AG09319 (cell line): ENCODE measurements at regions not wholly inside any gene's neighbourhood (a gene's known extent, or its start where the extent isn't known, plus 50 kb on each side); places are given as distances from the start of the nearest gene placed in this dataset.

Source experiments
- DNase-seq: peaks from one replicate; pipeline ENCODE4 v3.0.0-alpha.2; 2010; ENCODE audit warnings: low read depth; ENCODE audit errors: extremely low read depth
- TF ChIP-seq, protein P1 (sequence below): IDR thresholded peaks from 2 replicates; pipeline ENCODE4 v1.5.1; 2011; ENCODE audit warnings: low read depth, mild to moderate bottlenecking, inconsistent platforms, low read length, moderate library complexity

DNA sequence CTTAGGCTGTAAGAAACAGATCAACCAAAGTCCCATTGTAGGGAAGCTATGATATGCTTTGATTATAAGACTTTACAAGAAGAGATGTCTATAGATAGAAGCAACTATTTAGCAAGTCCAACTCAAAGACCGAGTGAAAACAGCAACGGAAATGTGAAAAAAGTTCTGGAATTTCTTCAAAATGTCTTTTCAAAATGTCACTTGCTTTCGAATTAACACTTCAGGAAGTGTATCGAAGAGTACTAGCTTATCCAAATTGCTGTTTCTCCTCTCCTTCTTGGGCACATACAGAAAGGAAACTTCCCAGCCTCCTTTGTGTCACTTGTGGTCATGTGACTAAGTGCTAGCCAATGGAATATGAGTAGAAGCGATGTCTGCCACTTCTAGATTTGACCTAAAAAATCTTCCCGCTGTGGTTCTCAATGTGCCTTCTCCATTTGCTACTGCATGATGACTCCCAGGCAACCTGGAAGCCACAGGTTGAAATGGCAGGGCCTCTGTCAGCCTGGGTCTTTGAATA is 89.9 kb downstream of the TSEN15 start:
- no peak for DNase-seq
- TF ChIP-seq, protein P1, sequence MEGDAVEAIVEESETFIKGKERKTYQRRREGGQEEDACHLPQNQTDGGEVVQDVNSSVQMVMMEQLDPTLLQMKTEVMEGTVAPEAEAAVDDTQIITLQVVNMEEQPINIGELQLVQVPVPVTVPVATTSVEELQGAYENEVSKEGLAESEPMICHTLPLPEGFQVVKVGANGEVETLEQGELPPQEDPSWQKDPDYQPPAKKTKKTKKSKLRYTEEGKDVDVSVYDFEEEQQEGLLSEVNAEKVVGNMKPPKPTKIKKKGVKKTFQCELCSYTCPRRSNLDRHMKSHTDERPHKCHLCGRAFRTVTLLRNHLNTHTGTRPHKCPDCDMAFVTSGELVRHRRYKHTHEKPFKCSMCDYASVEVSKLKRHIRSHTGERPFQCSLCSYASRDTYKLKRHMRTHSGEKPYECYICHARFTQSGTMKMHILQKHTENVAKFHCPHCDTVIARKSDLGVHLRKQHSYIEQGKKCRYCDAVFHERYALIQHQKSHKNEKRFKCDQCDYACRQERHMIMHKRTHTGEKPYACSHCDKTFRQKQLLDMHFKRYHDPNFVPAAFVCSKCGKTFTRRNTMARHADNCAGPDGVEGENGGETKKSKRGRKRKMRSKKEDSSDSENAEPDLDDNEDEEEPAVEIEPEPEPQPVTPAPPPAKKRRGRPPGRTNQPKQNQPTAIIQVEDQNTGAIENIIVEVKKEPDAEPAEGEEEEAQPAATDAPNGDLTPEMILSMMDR: no peak

DNA sequence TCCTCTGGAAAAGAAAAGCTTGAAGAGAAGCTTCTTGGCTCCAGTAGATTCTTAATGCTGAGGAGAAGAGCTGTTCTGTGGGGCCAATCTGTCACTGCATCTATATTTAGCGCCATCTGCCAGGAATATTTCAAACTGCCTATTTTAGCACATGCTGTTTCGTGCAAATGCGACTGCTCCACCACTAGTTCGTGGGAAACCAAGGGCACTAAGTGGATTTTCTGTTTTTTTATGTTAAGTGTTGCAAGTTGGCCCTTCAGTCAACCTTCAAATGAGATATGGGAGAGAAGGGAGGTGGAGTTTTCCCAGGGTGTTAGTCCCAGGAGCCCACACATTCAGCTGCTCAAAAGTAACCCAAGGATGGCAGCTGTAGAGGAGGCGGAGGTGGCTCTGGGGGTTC is 91.9 kb downstream of the TSEN15 start:
- TF ChIP-seq, protein P1: no peak
- DNase-seq: no peak

DNA sequence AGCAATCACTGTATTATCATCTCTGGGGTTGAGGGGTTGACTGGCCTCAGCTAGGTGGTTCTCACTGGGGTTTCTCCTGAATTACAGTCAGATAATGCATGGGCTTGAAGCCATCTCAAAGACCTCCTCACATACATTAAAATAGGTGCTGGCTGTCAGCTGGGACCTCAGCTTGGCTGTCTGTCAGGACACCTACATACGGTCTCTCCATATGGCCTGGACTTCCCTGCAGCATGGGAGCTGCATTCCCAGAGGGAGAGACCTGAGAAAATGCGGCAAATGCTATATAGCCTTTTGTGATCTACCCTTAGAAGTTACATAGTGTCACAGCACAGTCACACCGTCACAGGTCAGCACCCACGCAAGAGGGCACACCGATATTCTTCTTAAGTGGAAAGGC is 93.6 kb downstream of the TSEN15 start:
- TF ChIP-seq, protein P1: no peak
- no peak for DNase-seq

DNA sequence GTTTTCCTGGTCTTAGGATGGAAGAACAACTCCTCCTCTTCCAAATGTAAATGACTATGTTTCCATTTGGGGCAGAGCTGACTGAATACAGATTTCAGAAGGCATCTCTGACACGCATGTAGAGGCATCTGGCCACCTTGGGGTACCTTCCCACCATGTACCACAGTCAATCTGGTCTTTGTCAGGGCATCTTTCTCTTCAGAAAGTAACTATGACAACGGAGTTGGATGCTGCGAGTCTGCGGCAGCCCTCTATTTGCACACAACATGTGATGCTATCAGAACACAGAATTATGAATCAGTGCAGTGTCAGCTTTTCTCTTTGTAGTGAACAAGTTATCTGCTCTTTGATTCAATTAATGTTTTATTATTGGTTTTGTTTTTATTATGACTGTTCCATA is 94.7 kb downstream of the TSEN15 start:
- TF ChIP-seq, protein P1: no peak
- no peak for DNase-seq

DNA sequence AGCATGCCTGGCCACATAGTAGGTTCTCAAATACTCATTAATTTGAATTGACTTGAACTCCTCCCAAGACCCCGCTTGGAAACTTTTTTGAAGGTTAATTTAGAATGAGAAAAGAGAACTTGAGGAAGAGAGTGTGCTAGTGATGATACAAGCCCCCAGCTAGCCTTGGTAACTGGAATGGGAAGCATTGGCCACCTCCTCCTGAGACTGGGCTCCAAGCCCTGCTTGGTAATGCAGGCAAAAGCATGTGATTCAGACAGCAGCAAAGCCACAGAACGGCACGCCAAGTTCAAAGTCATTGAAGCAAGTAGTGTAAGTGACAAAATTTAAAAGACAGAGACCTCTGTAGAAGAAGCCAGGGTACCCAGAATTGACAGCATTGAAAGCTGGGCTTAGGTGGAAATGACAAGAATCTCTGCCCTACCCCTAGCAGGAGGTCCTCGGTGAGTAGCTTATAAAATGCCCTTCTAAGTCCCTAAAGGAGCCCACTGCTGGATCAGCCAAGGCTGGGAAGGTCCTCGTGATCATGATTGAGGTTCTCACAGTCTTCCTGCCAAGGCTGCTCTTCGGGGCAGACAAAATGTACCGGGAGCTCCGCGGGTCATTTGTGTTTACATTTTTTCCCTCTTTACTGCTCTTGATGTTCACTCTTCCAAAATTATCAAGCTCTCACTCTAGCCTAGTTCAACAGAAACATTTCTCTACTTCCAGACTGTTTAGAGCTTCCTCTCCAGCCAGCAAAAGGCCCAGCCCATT is 99.4 kb downstream of the TSEN15 start:
- TF ChIP-seq, protein P1: no peak
- DNase-seq: no peak

DNA sequence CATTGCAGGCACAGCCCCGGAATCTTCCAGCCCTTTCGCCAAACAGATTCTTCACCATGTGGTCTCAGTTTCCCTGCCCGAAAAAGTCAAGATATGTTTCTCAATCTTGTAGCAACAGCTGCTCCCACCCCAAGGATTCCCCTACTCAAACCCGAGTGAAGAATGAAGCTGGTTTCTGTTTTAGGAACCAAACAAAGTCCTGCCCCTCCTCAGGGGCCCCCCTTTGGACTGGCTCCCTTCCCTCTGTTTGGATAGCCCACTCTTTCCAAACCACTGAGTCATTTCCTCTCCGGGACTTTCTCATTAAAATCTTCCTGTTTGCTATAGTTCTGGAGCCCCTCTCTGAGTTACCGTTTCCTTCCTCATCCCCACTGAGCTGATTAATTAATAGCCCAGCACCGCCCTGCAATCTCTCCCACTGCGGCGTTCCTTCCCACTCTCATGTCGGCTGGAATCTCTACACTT is 100.9 kb downstream of the TSEN15 start:
- TF ChIP-seq, protein P1: no peak
- DNase-seq: no peak

DNA sequence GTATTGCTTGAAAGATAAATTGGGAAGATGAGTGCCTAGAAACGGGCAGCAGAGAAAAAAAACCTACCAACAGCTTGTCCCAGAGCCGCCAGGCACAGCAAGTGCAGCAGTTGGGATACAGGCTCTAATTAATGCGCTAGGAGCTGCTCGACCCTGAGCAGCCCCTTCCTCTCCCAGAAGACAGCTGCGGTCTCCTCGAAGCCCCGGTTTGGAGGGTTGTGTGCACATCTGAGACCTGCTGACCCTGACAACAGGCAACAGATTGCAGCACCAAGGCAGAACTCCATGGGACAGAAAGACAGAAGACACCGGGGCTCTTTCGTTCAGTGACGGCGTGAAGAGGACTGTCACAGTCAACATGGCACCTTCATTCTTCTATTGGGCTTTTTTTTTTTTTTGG is 101.4 kb downstream of the TSEN15 start:
- no peak for DNase-seq
- TF ChIP-seq, protein P1: no peak
